ENCODE measurements at regions not wholly inside any gene's neighbourhood (a gene's known extent, or its start where the extent isn't known, plus 50 kb on each side); places are given as distances from the start of the nearest gene placed in this dataset.

DNA sequence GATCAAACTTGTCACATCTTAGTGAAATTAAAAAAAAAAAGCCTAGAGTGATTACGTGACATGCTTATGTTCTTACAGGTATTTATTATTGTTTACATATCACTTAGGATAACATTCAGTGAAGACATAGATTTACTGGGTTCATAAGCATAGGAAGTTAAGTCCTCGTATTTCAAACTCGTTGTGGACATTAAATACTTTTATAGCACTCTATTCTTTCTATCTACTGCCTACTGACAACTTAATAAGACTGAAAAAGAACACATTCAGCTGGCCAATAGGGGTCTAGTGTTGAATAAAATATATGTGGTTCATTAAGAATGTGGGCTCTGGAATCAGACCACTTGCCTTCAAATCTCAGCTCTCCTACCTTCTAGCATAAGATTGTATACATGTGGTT lies 1927.4 kb downstream of the PCDH9 start:
- H3K4me3 ChIP-seq (ENCODE audit: low read depth, low read length) = no peak overlapping the region
- TF ChIP-seq, protein P1, sequence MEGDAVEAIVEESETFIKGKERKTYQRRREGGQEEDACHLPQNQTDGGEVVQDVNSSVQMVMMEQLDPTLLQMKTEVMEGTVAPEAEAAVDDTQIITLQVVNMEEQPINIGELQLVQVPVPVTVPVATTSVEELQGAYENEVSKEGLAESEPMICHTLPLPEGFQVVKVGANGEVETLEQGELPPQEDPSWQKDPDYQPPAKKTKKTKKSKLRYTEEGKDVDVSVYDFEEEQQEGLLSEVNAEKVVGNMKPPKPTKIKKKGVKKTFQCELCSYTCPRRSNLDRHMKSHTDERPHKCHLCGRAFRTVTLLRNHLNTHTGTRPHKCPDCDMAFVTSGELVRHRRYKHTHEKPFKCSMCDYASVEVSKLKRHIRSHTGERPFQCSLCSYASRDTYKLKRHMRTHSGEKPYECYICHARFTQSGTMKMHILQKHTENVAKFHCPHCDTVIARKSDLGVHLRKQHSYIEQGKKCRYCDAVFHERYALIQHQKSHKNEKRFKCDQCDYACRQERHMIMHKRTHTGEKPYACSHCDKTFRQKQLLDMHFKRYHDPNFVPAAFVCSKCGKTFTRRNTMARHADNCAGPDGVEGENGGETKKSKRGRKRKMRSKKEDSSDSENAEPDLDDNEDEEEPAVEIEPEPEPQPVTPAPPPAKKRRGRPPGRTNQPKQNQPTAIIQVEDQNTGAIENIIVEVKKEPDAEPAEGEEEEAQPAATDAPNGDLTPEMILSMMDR (IDR thresholded peaks at IDR 0.05; ENCODE audit: borderline replicate concordance, insufficient read depth, low read depth, low read length) = no peak

DNA sequence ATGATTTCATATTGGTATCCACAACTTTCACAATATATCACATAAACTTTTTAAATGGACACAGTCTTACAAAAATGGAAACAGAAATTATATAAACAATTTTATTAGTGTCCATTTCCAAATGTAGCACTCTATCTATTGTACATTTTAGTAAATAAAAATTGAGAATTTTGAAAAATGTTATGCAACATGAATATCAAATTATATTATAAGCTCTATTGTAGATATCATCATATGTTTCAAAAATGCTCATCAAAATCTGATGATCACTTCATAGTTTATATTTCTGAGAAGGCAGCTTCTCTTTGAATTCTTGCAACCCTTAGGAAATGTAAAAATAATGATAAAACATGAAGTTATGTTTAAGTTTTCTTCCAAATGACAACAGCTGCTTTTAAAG lies 1928.6 kb downstream of the PCDH9 start:
- H3K4me3 ChIP-seq (ENCODE audit: low read depth, low read length) = no peak overlapping the region
- TF ChIP-seq, protein P1 (IDR thresholded peaks at IDR 0.05; ENCODE audit: borderline replicate concordance, insufficient read depth, low read depth, low read length) = no peak

DNA sequence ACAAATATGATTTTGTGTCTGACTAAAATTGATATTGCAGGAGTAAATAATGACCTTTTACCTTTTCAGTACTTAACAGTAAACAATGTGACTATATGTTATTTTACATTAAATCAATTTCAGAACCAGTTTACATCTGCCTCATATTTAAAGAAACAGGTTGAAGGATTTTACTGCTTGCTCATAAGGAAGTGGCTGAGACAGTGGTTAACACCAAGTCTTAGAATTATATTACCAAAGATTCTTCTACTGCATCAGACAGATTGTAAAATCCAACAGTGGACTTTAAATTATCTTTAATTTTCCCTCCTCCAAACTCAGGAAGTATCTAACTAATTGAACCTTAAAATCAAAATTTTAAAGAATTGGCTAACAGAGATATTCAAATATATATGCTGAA lies 1929.9 kb downstream of the PCDH9 start:
- no peak overlapping the region for H3K4me3 ChIP-seq (ENCODE audit: low read depth, low read length)
- TF ChIP-seq, protein P1 (IDR thresholded peaks at IDR 0.05; ENCODE audit: borderline replicate concordance, insufficient read depth, low read depth, low read length) = no peak

DNA sequence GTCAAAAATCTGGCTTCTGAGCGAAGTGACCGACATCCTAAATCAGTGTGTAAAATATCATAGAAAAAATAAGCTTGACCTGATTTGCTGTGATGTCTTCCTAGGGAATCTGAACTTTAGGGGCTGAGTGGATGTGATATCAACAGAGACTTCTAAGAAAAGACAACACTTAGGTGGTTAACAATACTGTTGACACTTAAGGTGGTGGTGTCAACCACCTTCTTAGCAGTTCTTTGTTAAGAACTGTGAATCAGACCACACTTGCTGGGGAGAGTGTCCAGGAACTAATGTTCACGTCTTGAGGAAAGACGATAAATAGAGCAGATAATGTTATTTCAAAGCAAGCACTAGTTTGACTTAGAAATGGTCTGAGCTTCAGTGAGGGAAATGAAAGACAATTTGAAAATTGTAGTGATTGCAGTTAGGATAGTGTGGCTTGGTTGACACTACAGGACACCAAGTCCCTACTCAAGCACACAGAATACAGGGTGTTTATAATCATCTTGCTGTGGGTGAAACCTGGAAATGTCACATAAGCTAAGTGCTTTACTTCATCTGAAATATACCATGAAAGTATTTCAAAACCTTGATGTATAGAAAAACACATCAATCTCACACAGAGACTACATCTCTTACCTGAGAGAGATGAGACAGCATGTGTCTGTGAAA lies 1936.5 kb downstream of the PCDH9 start:
- TF ChIP-seq, protein P1 (IDR thresholded peaks at IDR 0.05; ENCODE audit: borderline replicate concordance, insufficient read depth, low read depth, low read length) = no peak
- H3K4me3 ChIP-seq (ENCODE audit: low read depth, low read length) = no peak overlapping the region

DNA sequence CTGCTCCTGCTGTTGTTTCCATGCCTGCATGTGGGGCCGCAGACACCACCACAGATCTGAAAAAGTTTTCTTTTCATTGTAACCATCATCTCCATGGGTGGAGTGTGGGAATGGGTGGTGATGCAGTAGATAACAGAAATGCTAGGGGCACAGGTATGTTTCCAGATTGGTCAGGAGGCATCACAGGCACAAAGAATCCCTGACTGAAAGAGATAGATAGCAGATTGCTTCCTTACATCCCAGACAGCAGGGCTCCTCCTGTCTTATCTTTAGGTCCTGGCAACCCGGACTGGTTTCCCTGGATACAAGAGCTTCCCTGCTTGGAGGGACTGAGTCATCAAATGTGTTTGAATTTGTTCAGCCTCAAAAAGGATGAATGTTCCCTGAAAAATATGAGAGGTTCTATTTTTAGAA lies 1937.6 kb downstream of the PCDH9 start:
- no peak overlapping the region for H3K4me3 ChIP-seq (ENCODE audit: low read depth, low read length)
- TF ChIP-seq, protein P1 (IDR thresholded peaks at IDR 0.05; ENCODE audit: borderline replicate concordance, insufficient read depth, low read depth, low read length) = no peak

DNA sequence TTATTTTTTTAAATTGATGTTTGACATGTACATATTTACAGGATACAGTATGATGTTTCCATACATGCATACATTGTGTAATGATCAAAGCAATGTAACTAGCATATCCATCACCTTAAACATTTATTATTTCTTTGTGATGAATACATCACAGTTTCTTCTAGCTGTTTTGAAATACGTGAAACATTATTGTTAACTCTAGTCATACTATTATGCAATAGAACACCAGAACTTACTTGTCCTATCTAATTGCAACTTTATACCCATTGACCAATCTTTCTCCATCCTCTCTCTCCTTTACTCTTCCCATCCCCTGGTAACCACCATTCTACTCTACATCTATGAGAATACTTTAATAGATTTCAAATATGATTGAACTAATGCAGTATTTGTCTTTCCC lies 1942.7 kb downstream of the PCDH9 start:
- TF ChIP-seq, protein P1 (IDR thresholded peaks at IDR 0.05; ENCODE audit: borderline replicate concordance, insufficient read depth, low read depth, low read length) = no peak

DNA sequence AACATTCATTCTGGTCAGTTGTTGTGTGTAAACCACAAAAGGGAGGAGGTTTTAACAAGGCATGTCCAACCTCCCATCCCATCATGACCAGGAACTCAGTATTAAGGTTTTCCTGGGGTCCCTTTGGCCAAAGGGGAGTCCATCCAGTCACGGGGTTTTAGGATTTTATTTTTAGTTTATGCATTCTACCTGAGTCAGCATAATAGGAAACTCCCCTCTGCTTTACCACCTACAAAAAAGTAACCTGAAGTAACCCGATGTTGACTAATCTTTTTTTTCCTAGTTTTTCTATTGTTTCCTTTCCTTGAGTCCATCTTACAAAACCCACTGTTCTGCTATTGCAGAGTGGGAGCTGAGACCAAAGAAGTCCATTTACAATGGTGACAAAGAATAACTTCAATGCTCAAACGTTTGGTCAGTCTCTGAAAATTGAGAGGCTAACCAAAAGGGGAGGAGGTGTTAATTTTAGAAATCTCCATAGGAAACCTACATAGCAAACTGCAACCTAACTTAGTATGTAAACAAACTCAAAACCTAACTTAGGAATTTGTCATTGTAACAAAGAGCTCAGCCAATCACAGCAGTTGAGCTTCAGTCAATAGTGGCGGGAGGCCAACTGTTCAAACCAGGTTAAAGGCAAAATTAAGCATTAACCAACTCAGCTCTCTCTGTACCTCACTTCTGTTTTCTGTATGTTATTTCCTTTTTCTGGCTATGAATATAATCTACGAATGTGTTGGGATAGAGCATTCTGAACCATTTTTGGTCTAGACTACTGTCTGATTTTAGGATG lies 1954.1 kb downstream of the PCDH9 start:
- H3K4me3 ChIP-seq (ENCODE audit: low read depth, low read length) = no peak overlapping the region
- TF ChIP-seq, protein P1 (IDR thresholded peaks at IDR 0.05; ENCODE audit: borderline replicate concordance, insufficient read depth, low read depth, low read length) = no peak

More for the DNA sequence above, 1942.7 kb downstream of the PCDH9 start:
- H3K4me3 ChIP-seq (ENCODE audit: low read depth, low read length) = no peak overlapping the region
